GOT3 (cell line): ENCODE measurements at regions not wholly inside any gene's neighbourhood (a gene's known extent, or its start where the extent isn't known, plus 50 kb on each side); places are given as distances from the start of the nearest gene placed in this dataset.
A peak's percentile ranks its signal among the peaks of the same experiment; 100 is the strongest.

Experiments used
- DNase-seq: peaks from one replicate; lab custom pipeline; 2025; ENCODE audit warnings: mixed read lengths; lab: John Stamatoyannopoulos, UW

- no peak for DNase-seq
Observed at GRCh38 chr7:25557379-25557917, 329.2 kb upstream of the NPVF start.

GRCh38 chr7:25557930-25558329 is 329.6 kb upstream of the NPVF start:
- no peak for DNase-seq

- no peak for DNase-seq
Observed at GRCh38 chr7:25558605-25559004, 330.3 kb upstream of the NPVF start.

DNA sequence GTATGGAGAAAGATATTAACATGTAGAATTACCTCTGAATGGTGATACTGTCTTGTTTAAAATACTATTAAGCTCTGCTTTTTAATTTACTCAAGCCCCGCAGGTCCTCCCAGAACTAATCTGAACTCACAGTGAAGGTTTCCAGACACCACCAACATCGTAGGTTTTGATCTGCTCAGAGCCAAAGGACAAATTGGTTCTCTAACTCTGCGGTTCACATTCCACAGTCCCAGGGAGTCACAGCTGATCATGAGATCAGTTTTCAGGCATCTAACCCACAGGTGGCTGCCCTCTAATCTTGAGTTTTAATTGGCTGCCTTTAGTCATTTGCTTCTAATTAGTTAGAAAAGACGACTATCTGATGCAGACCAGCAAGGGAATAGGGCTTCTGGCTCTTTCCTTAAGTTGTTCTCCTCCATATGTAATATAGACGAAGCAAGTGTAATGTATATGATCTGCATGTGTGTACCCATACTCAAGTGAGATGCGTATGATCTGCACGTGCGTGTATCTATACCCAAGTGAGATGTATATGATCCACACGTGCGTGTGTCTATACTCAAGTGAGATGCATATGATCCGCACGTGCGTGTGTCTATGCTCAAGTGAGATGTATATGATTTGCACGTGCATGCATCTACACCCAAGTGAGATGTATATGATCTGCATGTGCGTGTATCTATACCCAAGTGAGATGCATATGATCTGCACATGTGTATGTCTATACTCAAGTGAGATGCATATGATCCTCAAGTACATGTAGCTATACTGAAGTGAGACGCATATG is 331.5 kb upstream of the NPVF start:
- DNase-seq = no peak

GRCh38 chr7:25562673-25563182 is 334.4 kb upstream of the NPVF start:
- no peak for DNase-seq

GRCh38 chr7:25565002-25565401 is 336.7 kb upstream of the NPVF start:
- DNase-seq = no peak

DNA sequence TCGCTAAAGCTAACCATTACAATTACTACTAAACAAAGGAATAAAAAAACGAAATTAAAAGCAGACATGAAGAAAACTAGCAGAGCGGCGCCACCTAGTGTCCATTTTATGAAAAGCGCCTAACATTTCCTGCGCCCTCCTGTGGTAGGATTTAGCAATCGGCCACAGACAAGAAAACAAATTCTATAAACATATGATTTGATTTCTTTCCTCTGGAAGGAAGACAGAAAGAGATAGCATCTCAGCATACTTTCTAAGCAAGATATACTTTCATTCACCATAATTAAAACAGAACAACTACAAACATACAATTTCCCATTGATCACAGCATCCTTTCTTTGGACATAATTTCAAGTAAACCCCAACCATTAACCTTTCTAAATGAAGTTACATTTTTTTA is 337.7 kb upstream of the NPVF start:
- DNase-seq = peak; percentile 37

- no peak for DNase-seq
Observed at GRCh38 chr7:25567430-25567829, 339.1 kb upstream of the NPVF start.

DNA sequence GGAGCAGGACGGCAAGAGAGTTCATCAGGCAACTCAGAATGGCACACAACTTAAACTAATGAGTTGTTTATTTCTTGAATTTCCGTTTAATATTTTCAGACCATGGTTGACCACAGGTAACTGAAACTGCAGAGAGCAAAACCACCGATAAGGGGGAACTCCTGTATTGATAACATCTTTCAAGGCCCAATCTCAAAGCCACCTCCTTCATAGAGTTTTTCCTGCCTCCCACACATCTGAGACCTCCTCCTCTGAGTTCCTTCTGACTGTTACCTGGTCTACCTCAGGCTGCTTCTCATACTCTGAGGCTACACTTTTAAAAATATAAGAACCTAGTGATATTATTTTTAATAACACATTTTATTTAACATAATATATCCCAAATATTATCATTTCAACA is 341.5 kb upstream of the NPVF start:
- DNase-seq = no peak

- no peak for DNase-seq
Observed at GRCh38 chr7:25572423-25572822, 344.1 kb upstream of the NPVF start.

GRCh38 chr7:25574828-25575227 is 346.5 kb upstream of the NPVF start:
- DNase-seq = no peak

GRCh38 chr7:25575634-25576033 is 347.3 kb upstream of the NPVF start:
- DNase-seq = no peak

DNA sequence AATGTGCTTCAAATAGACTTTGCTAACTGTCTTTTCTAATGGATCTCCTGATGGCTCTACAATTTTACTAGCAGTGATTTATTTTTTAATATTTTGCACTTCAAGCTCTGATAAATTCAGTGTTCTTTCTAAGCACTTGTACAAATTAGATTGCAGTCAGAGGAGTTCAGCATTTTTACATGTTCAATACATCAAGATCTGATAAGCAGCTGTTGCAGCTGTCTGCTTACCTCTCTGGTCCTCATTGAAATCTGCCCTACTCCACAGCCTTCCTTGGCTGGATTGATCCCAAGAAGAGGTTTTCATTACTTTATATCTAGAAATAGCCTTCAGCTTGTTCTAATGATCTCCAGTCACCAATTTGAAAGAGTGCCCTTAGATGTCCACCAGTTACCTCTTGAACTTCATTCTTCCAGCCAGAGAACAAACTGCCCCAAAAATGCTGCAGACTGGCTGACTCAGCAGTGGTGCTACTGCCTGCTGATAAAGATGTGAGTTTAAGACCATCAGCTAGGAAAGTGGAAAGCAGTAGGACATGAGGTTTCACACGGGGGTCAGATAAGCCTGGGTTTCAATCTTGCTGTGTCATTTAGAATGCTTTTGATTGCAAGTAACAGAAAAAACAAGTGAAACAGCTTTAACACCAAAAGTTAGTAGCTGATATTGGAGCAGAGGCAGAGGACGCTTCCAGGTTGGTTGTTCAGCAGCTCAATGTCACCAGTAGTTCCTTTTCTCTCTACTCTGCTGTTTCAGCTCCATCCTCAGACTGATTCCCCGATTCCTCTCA is 350.9 kb upstream of the NPVF start:
- DNase-seq = no peak

GRCh38 chr7:25579778-25580075 is 351.4 kb upstream of the NPVF start:
- no peak for DNase-seq

DNA sequence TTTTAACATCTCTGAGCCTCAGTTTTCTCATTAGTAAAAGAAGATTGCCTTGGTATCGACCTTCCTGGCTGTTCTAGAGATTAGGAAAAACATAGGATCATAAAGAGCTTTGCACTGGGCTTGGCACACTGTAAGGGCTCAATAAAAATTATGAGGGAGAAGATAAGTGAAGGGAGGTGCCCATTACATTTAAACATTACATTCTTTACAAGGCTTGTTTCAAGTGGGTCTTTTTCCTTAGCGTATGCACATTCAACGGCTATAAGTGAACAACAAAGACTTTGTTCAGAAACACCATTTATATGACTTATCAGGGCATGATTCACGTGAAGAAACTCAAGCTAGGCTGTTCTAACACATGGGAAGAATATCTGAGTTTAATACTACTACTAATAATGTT is 351.9 kb upstream of the NPVF start:
- no peak for DNase-seq

DNA sequence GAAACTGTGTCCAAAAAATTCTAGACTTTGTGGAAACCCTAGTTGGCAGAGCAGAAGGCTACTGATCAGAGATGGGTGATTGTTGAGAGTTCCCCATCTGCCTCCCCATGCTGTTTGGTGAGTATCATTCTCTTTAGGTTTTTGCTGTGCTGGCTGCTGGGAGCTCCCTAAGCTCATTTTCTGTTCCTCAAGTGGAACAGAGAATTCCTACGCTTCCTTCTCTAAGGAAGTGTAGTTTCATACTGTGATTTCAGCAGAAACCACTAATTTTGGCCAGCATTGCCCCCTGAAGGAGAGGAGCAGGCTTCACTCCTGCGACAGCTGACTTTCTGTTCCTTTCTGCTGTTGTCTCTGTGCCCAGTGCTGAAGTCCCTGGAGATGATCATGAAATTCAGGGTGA is 355.3 kb upstream of the NPVF start:
- DNase-seq = no peak

DNA sequence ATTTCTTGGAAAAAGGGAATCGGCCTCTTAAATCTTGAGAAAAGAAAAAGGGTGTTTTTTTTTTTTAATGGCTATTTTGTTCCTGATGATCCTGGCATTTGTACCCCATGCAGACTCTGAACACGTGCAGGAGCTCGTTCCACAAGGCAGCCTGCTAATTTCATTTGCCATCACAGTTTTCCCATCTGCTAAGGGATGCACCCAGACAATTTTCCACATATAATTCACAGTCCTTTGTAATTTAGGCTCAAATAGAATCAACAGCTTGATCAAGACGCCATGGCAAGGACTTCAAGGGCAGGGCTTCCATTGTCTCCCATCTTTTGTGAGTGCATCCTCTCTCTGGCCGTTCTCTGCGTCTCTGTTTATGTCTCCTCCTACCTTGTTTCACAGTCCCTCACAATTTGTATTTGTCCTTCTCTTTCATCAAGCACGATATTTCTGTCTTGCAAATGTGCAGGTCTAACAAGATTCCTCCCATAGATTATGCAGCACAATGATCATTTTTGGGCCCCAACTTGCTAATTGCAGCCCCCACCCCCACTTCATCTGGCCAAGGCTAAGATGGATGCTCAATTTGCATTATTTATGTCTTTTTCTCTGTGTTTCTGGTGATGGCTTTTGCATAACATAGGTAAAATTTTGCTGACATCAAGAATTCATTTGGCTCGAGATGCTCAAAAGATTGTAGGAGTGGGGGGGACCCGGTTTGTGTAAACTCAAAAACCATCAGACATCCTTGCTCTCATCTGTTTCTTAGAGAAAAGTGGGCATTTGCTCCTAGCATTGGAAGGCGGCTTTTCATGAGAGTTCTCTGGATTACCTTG is 356.0 kb upstream of the NPVF start:
- no peak for DNase-seq

- DNase-seq = no peak
Observed at GRCh38 chr7:25586513-25586912, 358.2 kb upstream of the NPVF start.

- no peak for DNase-seq
Observed at GRCh38 chr7:25594122-25594521, 365.8 kb upstream of the NPVF start.

DNA sequence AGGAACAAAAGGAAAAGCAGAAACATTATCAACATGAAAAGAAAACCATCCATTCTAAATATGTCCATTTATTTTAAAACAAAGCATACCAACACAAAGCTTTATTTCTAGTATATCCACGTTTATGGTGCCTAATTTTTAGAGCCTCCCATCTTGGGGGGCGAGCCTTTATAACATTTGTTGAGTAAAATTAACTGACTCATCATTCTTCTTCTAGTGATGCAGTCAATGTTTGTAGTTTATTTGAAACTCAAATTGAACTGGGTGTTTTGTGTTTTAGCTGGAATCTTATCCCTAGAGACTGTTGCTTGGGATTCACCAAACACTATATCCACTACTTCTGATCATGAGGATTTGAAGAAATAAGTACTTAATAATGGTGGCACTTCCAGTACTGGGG is 366.4 kb upstream of the NPVF start:
- no peak for DNase-seq

DNA sequence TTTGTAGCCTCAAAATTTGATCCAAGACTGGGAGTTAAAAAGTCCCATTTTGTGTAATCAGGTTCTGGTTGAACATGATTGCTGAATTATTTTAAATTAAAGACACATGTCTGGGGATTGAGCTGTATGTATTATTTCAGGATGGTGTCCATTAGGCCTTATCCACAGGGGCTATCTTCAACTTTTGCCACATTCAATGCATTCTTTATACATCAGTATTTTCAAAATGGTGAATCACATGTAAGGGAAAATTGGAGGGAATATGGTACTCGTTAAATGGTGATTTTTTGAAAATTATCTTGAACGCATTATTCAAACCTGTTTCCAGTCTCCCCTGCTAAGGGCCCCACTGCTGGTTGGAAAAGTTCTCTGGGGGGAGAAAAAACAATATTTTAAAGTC is 367.7 kb upstream of the NPVF start:
- DNase-seq = no peak

GRCh38 chr7:25596443-25596842 is 368.2 kb upstream of the NPVF start:
- DNase-seq = no peak
